Stimulated activated CD4-positive, alpha-beta T cell treated with anti-CD3 and anti-CD28 coated beads, Interleukin-1b, Interleukin-23, amount 100 ng/mL, for 48 hours (primary cell): ENCODE measurements at regions not wholly inside any gene's neighbourhood (a gene's known extent, or its start where the extent isn't known, plus 50 kb on each side); places are given as distances from the start of the nearest gene placed in this dataset.

Source experiments
- DNase-seq: peaks from one replicate; pipeline ENCODE4 v3.0.0-alpha.2; 2020

DNA sequence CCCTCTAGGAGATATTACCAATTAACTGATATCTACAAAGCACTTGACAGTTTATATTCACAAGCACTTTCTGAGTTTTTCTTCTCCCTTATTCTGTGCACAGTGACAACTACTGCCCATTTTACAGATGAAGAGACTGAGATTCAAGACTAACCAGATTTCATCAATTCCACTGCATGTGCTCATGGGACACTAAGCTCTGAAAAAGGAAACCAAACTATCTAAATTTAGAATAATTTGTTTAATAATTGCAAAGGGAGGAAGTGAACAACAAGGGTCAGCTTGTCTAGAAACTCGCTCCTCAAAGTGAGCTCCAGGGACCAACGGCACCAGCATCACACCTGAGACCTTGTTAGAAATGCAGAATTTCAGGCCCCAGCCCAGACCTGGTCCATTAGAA is 50.8 kb upstream of the MYLIP start:
- no peak for DNase-seq

DNA sequence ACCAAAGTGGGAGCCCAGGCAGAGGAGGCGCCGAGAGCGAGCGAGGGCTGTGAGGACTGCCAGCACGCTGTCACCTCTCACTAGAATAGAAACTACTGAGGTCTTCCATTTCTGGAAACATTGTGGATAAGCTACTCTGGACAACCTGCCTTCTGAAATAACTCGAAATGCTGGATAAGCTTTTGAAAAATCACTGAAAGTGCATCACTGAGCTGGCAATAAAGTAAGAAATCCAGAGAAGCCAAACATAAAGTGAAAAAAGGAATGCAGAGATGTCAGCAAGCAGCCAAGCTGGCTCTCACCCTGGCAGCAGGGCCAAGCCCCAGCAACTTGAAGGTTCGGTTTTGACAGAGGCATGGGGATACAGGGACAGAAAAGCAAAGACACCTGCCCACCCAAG is 59.2 kb upstream of the MYLIP start:
- DNase-seq: no peak

DNA sequence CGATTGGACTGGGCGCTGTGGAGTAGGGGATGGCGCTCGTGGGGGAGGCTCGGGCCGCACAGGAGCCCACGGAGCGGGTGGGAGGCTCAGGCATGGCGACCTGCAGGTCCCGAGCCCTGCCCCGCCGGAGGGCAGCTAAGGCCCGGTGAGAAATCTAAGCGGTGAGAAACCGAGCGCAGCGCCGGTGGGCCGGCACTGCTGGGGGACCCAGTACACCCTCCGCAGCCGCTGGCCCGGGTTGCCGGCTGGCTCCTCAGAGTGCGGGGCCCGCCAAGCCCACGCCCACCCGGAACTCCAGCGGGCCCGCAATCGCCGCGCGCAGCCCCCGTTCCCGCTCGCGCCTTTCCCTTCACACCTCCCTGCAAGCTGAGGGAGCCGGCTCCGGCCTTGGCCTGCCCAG is 59.7 kb upstream of the MYLIP start:
- DNase-seq: no peak

DNA sequence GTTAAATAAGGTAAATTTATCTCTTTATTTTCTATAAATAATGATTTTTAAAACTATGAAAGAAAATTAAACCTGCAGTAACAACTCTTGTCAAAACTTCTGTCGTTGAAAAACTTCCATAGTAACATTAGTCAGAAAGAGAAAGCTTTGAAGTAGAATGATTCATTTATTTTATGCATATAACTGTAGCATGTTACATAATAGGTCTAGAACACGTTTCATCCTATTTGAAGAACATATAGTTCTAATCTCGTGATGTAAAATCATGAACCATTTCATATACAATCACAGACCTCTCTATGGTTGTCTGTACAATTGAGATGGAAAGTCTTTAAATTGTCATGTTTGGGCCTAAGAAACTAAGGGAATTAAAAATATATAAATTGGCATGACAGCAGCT is 61.3 kb upstream of the MYLIP start:
- DNase-seq: no peak

DNA sequence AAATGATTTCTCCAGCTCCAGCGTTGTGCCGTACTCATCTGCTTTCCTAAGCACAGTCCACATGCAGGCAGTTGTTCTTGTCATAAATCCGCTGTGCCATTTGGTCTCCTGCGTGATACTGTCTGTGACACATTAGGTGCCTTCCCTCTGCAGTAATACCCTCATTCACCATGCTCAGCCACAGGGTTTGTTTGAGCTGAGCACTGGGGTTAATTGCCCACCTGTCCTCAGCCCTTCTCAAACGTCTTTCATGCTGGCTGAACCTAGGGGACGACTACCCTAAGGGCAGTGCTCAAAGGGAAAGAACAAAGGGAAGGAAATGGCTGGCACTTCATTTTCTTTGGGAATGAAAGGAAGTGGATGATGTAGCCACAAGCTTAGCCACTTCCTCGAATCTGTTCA is 64.2 kb upstream of the MYLIP start:
- DNase-seq: no peak

DNA sequence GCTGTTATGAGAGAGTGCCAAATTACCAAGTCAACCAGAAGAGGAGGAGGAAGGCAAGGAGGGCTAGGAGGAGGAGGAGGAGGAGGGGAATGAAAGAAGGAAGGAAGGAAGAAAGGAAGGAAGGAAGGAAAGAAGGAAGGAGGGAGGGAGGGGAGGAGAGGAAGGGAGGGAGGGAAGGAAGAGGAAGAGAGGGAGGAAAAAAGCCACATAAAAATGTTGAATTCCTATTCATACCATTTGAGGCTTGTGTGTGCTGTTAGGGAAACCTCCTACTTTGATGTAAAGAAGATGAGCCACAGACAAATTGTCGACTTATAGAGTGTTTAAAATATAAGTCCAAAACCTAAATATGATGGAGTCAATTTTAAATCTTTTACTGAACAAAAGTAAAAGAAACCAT is 65.3 kb upstream of the MYLIP start:
- DNase-seq: no peak

DNA sequence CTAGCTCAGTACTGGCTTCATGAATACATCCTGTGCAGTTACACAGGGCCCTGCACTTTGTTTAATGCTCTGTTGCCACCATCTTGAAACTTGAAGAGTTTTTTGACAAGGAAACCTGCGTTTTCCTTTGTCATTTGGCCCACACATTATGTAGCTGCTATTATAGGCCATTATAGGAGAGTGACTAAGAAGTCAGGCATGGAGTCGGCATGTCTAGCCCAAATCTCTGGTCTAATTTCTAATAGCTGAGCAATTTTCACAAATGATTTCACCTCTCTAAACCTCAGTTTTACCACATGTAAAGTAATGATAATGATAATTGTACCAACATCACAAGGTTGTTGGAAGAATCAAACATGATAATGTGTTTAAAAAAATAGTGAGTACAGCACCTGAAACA is 67.1 kb upstream of the MYLIP start:
- no peak for DNase-seq

DNA sequence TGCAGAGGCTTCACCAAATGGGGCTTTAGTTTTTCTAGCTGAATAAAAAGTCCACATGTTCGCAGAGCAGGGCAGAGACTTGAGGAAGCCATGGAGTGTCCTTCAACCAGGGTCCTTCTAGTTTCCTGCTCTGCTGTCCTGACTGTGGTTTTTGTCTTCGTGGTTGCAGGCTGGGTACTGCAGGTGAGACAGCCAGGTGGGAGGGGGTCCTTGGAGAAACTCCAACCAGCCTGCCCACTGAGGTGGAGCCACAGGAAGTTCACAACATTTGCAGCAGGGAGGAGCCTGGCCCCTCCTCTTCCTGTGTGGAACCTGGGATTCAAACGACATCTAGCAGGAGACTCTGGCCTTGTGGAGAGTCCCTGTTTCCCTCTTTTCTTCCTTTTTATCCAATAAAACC is 68.8 kb upstream of the MYLIP start:
- no peak for DNase-seq

DNA sequence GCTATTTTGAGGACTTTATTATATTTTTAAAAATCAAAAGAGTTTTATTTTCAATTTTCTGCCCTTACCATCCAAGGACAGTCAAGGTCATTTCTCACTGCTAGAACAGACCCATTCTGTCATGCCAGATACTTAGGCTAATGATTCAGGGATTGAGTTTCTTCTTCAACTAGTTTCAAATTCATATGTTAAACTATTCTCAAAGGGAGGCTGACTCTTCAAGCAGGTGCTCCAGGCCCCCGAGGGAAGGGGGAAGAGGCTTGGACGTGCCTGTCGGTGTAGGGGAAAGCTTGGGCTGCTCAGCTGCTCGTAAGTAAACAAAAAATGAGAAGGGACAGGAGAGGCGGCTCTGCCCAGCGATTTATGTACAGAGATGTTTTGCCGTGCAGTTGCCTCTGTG is 69.4 kb upstream of the MYLIP start:
- DNase-seq: no peak

DNA sequence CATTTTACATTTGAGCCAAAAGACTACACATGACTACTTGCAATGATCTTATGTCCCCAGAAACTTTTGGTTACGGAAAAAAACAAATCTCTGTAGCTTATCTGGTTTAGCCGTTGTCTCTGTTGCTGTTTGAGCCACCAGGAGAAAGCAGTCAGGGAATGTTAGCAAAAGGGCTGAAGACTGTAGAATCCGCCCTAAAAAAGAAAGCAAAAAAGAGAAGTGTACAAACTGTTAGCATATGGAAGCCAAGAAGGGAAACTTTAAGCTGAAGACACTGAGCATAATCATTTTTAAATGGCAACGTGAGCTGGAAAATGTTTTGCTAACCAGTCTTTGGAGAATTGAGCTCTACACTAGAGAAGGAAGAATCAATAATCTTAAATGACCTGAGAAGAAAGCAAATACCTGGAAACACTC is 69.9 kb upstream of the MYLIP start:
- DNase-seq: no peak

DNA sequence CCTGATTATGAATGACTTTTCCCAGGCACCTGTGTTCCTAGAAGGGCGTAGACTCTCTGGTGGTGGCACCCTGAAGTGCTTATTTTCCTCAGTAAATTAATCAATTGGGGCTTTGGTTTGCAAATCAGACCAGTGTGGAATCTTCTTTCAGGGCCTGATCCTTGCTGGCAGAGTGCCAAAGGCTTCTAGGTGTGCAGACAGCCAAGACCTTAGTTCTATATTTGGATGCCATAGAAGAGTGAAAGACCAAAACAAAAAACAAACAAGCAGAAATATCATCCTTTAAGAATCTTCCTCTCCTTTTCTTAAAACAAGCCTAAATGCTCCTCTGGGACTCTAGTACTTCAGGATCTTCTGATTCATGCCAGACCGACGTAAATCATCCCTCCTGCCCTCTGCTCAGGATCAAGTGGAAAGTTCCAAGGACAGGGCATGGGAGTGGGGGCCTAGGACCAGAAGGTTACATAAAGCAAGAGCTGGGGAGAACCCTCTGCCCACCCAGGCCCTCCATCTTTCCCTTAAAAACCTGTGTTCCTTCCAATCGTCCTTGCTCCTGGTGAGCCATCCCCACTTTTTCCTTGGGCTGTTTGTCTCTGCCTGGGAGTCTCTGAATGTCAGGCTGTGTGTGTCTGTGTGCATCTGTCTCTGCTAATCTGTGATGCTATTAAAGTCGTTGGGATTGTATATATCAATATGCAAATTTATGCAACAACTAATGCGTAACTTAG is 70.5 kb upstream of the MYLIP start:
- no peak for DNase-seq

DNA sequence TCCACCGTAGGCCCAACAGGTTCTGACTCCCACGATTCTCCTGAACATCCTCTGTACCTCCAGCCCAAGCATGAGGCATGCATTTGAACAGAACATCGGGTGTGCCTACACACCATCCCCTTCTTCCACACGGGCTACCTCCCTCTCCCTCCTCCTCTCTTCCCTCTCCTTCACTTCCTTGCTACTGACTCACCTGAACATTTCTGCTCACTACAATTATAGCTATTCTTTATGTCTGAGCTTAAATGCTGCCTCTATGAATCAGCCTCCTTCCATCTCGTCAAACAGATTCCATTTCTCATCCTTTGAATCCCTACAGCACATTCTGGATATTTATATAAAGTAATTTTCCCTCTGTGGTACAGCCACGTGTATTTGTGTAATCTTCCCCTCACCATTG is 71.4 kb upstream of the MYLIP start:
- no peak for DNase-seq

DNA sequence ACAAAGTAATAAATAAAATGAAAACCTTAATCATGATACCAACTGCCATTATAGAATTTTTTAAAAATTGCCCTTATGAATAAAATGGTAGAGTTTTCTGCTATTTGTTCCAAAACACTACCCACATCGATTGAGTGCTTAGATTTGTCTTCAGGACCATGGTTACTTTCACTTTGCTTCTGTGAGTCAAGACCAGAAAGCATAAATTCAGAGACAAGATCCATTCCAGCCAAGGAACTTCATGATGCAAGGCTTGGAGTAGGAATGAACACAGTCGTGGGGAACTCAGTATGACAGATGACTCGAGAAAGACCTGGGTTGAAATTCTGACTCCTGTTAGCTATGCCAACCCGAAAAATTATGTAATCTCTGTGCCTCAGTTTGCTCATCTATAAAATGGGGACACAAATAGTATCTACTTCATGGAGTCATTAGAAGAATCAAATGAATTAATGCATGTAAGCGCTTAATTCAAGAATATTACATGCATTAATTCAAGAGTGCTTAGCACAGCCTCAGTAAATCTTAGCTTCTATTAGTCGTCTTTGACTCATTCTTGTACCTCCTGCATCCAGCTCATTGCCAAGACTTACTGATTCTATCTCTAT is 72.5 kb upstream of the MYLIP start:
- DNase-seq: no peak

DNA sequence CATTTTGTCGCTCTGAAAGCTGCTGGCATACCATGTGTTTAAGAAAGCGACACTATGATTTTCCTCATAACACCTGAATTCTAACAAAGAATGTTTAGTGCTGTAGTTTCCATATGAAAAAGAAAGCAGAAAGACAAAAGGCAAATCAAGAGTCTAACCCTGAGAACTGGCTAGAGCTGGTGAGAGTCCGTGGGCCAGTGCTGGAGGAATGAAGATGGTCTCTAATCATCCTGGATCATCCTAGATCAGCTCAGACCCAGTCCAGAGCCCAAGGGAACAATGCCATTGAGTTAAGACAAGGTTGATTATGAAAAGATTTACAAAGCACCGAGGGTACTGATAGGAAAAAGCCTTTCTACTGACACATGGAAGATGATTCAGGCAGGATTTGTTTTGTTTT is 73.0 kb upstream of the MYLIP start:
- DNase-seq: no peak

DNA sequence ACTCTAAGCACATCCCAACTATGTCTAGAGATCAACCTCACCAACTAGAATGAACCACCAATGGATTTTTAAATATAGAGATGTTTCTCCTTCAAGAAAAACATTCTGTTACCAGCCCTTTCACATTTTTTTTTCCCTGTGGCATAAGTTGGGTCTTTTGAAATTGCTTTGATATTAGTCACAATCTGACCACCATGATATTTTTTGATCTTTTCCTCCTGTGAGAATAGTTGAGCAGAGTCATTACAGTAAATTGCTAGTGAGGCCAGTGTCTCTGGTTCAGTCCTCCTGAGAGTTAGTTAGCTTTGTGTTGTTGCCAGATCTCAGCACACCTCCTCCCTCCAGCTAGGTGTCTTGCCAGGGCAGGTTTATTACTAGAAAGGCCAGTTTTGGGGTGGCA is 79.7 kb upstream of the MYLIP start:
- DNase-seq: no peak

DNA sequence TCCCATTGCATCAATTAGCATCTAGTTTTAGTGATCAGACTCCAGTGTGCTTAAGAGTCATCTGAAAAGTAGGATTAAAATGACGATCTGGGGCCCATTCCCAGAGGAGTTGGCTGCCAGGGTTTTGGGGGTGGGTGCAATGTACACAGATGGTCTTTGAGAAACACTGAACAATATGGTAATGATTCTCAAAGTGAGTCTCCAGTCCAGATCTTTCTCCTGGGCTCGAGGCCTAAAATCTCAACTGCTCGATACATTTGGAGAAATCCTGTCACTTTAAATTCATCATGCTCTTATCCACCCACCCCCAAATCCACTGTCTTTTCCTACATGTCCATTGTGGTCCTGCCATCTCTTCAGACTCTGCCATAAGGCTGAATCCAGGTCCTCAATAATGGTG is 80.7 kb upstream of the MYLIP start:
- DNase-seq: no peak

DNA sequence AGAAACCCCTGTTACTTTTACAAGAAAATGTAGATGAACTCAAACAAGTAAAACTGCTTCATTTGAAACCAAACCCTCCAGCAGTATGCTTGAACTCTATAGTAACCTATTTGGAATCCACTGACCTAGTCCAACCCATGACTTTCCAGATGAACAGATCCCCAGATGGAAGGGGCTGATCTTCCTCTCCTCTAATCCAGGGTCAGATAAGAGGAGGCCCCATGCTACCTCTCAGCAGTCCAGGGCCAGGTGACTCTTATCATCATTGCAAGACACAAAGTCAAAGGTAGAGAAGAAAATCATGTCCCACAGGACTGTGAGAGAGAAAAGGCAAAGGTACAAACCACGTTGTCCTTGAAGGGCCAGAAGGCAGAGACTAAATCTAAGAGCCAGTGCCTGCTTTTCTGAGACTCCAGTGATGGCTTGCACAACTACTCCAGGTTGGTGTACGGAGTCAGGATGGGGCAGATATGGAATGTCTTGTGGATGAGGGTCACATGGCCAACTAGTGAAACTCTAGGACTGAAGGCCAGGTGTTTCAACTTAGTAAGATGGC is 81.4 kb upstream of the MYLIP start:
- DNase-seq: no peak

DNA sequence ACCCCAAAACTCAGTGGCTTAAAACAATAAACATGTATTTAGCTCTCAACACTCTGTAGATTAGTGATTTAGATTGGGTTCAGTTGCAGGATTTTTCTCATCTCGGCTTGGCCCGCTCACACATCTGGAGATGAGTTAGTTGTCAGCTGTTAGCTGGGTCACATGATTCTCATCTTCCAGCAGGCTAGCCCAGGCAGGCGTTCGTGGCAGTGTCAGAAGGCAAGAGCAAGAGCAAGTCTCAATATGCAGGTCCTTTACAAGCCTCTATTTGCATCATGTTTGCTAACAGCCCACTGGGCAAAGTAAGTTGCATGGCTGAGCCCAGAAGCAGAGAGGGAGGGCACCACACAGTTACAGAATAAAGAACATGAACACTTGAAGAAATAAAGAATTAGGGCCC is 83.6 kb upstream of the MYLIP start:
- DNase-seq: no peak

DNA sequence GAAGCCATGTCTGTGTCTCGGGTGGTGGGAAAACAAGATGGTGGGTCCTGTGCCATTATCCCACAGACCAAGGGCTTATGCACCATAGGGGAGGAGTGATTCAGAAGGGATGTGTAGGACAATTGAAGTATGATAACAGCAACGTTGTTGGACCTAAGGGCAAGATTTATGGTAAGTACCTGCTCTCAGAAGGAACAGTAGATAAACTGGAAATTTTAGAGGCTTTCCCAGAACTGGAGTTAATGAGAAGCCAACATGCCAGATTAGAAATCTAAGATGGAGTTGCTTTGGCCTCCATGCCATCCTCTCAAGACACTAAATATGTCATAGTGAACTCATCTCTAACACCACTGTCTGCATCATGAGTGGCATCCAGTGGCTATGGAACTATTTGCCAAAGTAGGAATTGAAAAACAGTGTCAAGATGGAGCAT is 84.7 kb upstream of the MYLIP start:
- DNase-seq: no peak

DNA sequence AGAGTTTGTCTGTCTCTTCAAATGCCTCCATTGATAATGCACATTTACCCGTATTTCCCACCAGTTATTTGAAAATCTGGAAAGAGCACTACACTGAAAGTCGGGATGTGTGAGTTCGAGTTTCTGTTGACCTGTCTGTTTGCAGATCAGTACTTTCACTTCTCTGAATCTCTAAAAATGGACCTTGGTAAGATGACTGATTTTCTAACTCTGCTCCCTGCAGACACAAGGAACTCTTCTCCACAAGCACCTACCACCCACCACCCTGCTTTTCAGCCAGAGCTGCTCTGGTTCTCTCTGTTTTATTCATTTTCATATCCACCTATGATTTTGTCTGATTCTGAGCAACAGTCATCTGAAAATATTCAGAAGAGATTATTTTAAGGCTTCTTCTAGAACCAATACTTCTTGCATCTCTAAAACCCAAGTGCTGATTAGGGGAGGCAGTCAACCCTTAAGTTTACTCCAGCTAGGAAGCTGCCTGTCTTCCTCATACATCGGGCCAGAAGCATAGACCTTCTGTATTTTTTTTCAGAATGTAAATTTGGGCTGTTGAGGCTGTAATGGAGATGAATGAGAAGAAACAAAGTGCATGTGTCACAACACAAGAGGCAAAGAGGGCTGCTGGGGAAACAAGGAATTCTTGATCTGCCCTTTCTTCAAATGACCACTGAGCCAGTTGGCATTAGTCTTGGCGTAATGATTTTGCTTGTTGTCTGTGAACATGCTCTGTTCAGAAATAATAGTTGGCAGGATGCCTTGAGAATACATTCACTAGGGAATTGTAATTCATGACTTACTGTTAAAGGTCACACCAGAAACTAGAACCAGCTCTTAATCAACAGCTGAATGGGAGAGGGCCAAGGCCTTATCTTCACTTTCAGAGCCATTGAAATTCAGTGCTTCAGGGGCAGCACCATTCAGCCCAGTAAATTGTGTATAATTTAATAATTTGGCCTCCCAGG is 85.4 kb upstream of the MYLIP start:
- DNase-seq: no peak

DNA sequence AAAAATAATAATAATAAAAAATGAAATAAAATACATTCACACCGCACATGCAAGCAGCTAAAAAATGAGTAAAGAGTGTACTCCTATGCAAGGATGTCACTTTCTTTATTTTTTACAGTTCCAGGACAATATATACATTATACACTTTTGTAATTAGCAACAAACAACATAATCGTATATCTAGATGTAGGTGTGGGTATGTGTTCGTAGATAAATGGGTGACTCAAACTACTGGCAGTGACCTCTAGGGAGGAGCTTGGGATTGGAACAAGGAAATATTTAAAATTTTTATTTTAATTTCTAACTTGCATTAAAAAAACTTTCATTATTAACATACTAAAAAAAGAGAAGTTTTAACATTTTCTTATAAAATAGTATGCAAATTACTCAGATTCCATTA is 86.1 kb upstream of the MYLIP start:
- DNase-seq: no peak

DNA sequence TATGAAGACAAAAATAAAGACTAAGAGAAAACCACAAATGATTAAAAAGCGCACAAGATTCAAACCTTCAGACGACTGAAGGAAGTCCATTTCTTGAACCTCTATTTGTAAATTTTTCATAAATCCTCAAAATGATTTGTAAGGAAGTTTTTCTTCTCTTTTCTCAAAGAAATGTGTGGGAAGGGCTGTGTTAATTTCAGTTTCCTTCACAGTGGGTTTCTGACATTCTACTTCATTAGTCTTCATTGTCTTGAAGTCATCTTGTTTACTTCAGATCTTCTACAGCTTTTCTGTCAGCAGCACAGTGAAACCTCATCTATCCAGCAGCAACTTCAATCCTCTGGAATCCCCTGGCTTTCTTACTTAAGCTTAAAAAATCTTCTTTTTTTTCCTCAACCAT is 87.6 kb upstream of the MYLIP start:
- DNase-seq: no peak

DNA sequence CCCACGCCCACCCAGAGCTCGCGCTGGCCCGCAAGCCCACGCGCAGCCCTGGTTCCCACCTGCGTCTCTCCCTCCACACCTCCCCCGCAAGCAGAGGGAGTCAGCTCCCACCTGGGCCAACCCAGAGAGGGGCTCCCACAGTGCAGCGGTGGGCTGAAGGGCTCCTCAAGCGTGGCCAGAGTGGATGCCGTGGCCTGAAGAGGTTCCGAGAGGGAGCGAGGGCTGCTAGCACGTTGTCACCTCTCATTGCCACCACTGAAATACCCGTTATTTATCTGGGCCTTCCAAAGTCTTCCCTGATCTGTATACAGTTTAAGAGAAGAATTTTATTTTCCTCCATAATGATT is 88.3 kb upstream of the MYLIP start:
- no peak for DNase-seq
